ENCODE measurements at regions not wholly inside any gene's neighbourhood (a gene's known extent, or its start where the extent isn't known, plus 50 kb on each side); places are given as distances from the start of the nearest gene placed in this dataset.

- H3K4me3 ChIP-seq, result no peak overlapping the region
- peaks cover 27 to 33% (median 31%) of the 10 kb centered on the region in 4 donors for H3K4me1 ChIP-seq
- intact Hi-C loops (cut with DNase I), result no loop called here
- no peaks in the 10 kb centered on the region for H3K9me3 ChIP-seq
- 88% methylated on average over 5 of the region's 7 CpGs for WGBS
- no peaks in the 10 kb centered on the region for H3K36me3 ChIP-seq
- TF ChIP-seq POLR2AphosphoS5 (IDR thresholded peaks at IDR 0.05) (no peak), EP300 (IDR thresholded peaks at IDR 0.05) (no peak), CTCF (IDR thresholded peaks at IDR 0.05) (no peak), POLR2A (IDR thresholded peaks at IDR 0.05; ENCODE audit: low read depth) (no peak)
- peak; percentile 84 for DNase-seq (ENCODE audit: extremely low spot score)
- no peak overlapping the region for H3K27ac ChIP-seq (replicated peaks in 1 of 4)
- no peaks in the 10 kb centered on the region for H3K27me3 ChIP-seq
Observed at GRCh38 chr10:43903451-43903850, 254.8 kb upstream of the ZNF32 start.

- no peak for TF ChIP-seq POLR2A (IDR thresholded peaks at IDR 0.05; ENCODE audit: low read depth)
- TF ChIP-seq EP300 (IDR thresholded peaks at IDR 0.05), result no peak
- no peak for TF ChIP-seq CTCF (IDR thresholded peaks at IDR 0.05)
- no peak for TF ChIP-seq POLR2AphosphoS5 (IDR thresholded peaks at IDR 0.05)
- Histone ChIP-seq H3K4me3 (no peak overlapping the region), H3K4me1 (peaks cover 27 to 34% (median 31%) of the 10 kb centered on the region in 4 donors), H3K27ac (replicated peaks in 1 of 4) (no peak overlapping the region), H3K36me3 (no peaks in the 10 kb centered on the region), H3K9me3 (no peaks in the 10 kb centered on the region), H3K27me3 (no peaks in the 10 kb centered on the region)
- 85% methylated on average over 4 of the region's 4 CpGs for WGBS
- intact Hi-C loops (cut with DNase I), result no loop called here
- no peak for DNase-seq (ENCODE audit: extremely low spot score)
Observed at GRCh38 chr10:43902842-43903241, 254.2 kb upstream of the ZNF32 start.

- Histone ChIP-seq H3K4me3 (no peak overlapping the region), H3K9me3 (no peaks in the 10 kb centered on the region), H3K27ac (replicated peaks in 1 of 4) (no peak overlapping the region), H3K27me3 (no peaks in the 10 kb centered on the region), H3K36me3 (no peaks in the 10 kb centered on the region), H3K4me1 (peaks cover 27 to 34% (median 31%) of the 10 kb centered on the region in 4 donors)
- no peak for DNase-seq (ENCODE audit: extremely low spot score)
- TF ChIP-seq CTCF (IDR thresholded peaks at IDR 0.05), result no peak
- no peak for TF ChIP-seq POLR2AphosphoS5 (IDR thresholded peaks at IDR 0.05)
- no peak for TF ChIP-seq EP300 (IDR thresholded peaks at IDR 0.05)
- no peak for TF ChIP-seq POLR2A (IDR thresholded peaks at IDR 0.05; ENCODE audit: low read depth)
- intact Hi-C loops (cut with DNase I), result no loop called here
- WGBS, result 85% methylated on average over 9 of the region's 9 CpGs
Observed at GRCh38 chr10:43901744-43902504, 253.2 kb upstream of the ZNF32 start.

- no peaks in the 10 kb centered on the region for H3K27me3 ChIP-seq
- WGBS, result 82% methylated on average over 3 of the region's 3 CpGs
- no peaks in the 10 kb centered on the region for H3K9me3 ChIP-seq
- H3K4me3 ChIP-seq, result no peak overlapping the region
- peak; percentile 88 for DNase-seq (ENCODE audit: extremely low spot score)
- TF ChIP-seq CTCF (IDR thresholded peaks at IDR 0.05) (peak in 2 of 3 experiments; percentile 2 to 11), EP300 (IDR thresholded peaks at IDR 0.05) (no peak), POLR2A (IDR thresholded peaks at IDR 0.05; ENCODE audit: low read depth) (no peak), POLR2AphosphoS5 (IDR thresholded peaks at IDR 0.05) (no peak)
- intact Hi-C loops (cut with DNase I), result no loop called here
- H3K27ac ChIP-seq (replicated peaks in 1 of 4), result no peak overlapping the region
- peaks cover 22 to 29% (median 26%) of the 10 kb centered on the region in 4 donors for H3K4me1 ChIP-seq
- H3K36me3 ChIP-seq, result no peaks in the 10 kb centered on the region
Observed at GRCh38 chr10:43901302-43901701, 252.6 kb upstream of the ZNF32 start.
